ENCODE measurements at regions not wholly inside any gene's neighbourhood (a gene's known extent, or its start where the extent isn't known, plus 50 kb on each side); places are given as distances from the start of the nearest gene placed in this dataset.

- H3K27ac ChIP-seq = no peak overlapping the region
- no peaks in the 10 kb centered on the region for H3K27me3 ChIP-seq (ENCODE audit: insufficient read depth, low read depth)
- no peak overlapping the region for H2AFZ ChIP-seq (ENCODE audit: low read depth)
- H3K79me2 ChIP-seq (ENCODE audit: insufficient read depth, low read depth) = no peaks in the 10 kb centered on the region
- no peak overlapping the region for H3K9ac ChIP-seq
- H3K4me1 ChIP-seq (ENCODE audit: low read depth, poor library complexity, severe bottlenecking) = no peaks in the 10 kb centered on the region
- no peak overlapping the region for H3K4me2 ChIP-seq
- TF ChIP-seq CTCF (conservative IDR thresholded peaks at IDR 0.05; ENCODE audit: low read depth, low read length) = no peak
- H4K20me1 ChIP-seq (ENCODE audit: insufficient read depth) = no peaks in the 10 kb centered on the region
- no peak overlapping the region for H3K4me3 ChIP-seq (IDR thresholded peaks at IDR 0.05; ENCODE audit: insufficient read depth, low read depth, low read length)
- no peaks in the 10 kb centered on the region for H3K36me3 ChIP-seq (ENCODE audit: insufficient read depth)
Observed at GRCh38 chr13:109323338-109323737, 463.0 kb downstream of the IRS2 start.

- H3K4me3 ChIP-seq (IDR thresholded peaks at IDR 0.05; ENCODE audit: insufficient read depth, low read depth, low read length) = no peak overlapping the region
- no peak overlapping the region for H3K4me2 ChIP-seq
- H3K9ac ChIP-seq = no peak overlapping the region
- TF ChIP-seq CTCF (conservative IDR thresholded peaks at IDR 0.05; ENCODE audit: low read depth, low read length) = no peak
- no peak overlapping the region for H3K27ac ChIP-seq
- H3K79me2 ChIP-seq (ENCODE audit: insufficient read depth, low read depth) = no peaks in the 10 kb centered on the region
- H4K20me1 ChIP-seq (ENCODE audit: insufficient read depth) = no peaks in the 10 kb centered on the region
- no peaks in the 10 kb centered on the region for H3K36me3 ChIP-seq (ENCODE audit: insufficient read depth)
- no peaks in the 10 kb centered on the region for H3K27me3 ChIP-seq (ENCODE audit: insufficient read depth, low read depth)
- no peak overlapping the region for H2AFZ ChIP-seq (ENCODE audit: low read depth)
- H3K4me1 ChIP-seq (ENCODE audit: low read depth, poor library complexity, severe bottlenecking) = no peaks in the 10 kb centered on the region
Observed at GRCh38 chr13:109318945-109319590, 467.3 kb downstream of the IRS2 start.

- no peak overlapping the region for H3K4me2 ChIP-seq
- TF ChIP-seq CTCF (conservative IDR thresholded peaks at IDR 0.05; ENCODE audit: low read depth, low read length) = no peak
- no peak overlapping the region for H2AFZ ChIP-seq (ENCODE audit: low read depth)
- H3K27me3 ChIP-seq (ENCODE audit: insufficient read depth, low read depth) = no peaks in the 10 kb centered on the region
- H3K27ac ChIP-seq = no peak overlapping the region
- H3K9ac ChIP-seq = no peak overlapping the region
- H4K20me1 ChIP-seq (ENCODE audit: insufficient read depth) = no peaks in the 10 kb centered on the region
- H3K36me3 ChIP-seq (ENCODE audit: insufficient read depth) = no peaks in the 10 kb centered on the region
- no peaks in the 10 kb centered on the region for H3K4me1 ChIP-seq (ENCODE audit: low read depth, poor library complexity, severe bottlenecking)
- H3K79me2 ChIP-seq (ENCODE audit: insufficient read depth, low read depth) = no peaks in the 10 kb centered on the region
- H3K4me3 ChIP-seq (IDR thresholded peaks at IDR 0.05; ENCODE audit: insufficient read depth, low read depth, low read length) = no peak overlapping the region
Observed at GRCh38 chr13:109315481-109315880, 470.9 kb downstream of the IRS2 start.

GRCh38 chr13:109314101-109314500 lies 472.3 kb downstream of the IRS2 start:
- Histone ChIP-seq H4K20me1 (ENCODE audit: insufficient read depth) (no peaks in the 10 kb centered on the region), H3K79me2 (ENCODE audit: insufficient read depth, low read depth) (no peaks in the 10 kb centered on the region), H3K36me3 (ENCODE audit: insufficient read depth) (no peaks in the 10 kb centered on the region), H3K9ac (no peak overlapping the region), H2AFZ (ENCODE audit: low read depth) (no peak overlapping the region), H3K27ac (no peak overlapping the region), H3K27me3 (ENCODE audit: insufficient read depth, low read depth) (no peaks in the 10 kb centered on the region), H3K4me2 (no peak overlapping the region), H3K4me3 (IDR thresholded peaks at IDR 0.05; ENCODE audit: insufficient read depth, low read depth, low read length) (no peak overlapping the region), H3K4me1 (ENCODE audit: low read depth, poor library complexity, severe bottlenecking) (no peaks in the 10 kb centered on the region)
- no peak for TF ChIP-seq CTCF (conservative IDR thresholded peaks at IDR 0.05; ENCODE audit: low read depth, low read length)
